C1 segment of cervical spinal cord (tissue), 14 donors: ENCODE measurements at regions not wholly inside any gene's neighbourhood (a gene's known extent, or its start where the extent isn't known, plus 50 kb on each side); places are given as distances from the start of the nearest gene placed in this dataset.
"Not testable (repeated sequence)": the region's sequence is repeated elsewhere in the genome, so short reads cannot be mapped to it uniquely, and the experiment has no call there.

Source experiments
- DNase-seq, 14 donors: peaks; one replicate each; lab custom pipeline; 2025; lab: John Stamatoyannopoulos, UW

DNA sequence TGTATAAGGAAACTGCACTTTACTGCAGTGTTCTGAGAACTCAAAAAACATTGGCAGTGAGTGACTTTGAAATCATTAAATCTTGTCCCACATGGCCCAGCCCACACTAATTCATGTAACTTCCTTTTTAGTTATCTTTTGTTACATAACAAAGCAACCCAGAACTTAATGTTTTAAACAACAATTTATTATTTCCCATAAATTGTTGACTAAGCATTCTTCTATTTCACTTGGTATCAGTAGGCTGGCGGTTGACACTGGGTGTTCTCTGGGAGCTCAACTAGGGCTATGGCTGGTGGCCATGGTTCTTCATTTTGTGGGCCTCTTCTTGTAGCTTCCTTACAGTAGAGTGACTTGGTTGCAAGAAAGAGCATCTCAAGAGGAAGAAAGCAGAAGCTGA, 278.4 kb downstream of the RASEF start:
- DNase-seq, result no peak

DNA sequence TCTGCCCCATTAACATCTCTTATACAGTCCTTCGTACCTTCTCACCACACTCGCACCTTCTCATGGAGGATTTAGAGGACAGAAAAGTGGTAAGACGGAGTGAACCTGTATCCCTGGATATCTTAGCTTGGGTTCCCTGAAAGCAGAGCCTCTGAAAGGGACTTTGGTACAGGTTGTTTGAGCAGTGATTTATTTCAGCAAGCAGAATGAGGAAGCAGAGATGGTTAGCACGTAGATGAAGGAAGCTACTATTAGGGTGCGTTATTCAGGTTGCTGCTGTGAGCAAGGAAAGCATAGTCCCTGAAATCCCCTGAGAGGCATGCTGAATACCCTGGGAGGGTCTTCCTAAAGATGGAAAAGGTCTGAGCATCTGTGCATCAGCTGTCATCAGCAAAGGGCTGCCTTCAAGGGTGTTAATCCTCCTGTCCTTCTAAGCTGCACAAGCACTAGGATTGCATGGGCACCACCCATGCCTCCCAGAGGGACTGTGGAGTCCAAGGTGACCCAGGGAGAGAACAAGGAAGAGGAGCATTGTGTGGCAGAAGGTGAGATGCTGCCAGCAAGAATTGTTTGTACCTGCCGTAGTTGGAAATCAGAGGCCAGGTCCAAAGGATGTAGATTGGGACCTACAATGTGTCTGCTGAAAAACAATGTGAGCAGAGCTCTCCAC, 273.7 kb downstream of the RASEF start:
- DNase-seq, result no peak

DNA sequence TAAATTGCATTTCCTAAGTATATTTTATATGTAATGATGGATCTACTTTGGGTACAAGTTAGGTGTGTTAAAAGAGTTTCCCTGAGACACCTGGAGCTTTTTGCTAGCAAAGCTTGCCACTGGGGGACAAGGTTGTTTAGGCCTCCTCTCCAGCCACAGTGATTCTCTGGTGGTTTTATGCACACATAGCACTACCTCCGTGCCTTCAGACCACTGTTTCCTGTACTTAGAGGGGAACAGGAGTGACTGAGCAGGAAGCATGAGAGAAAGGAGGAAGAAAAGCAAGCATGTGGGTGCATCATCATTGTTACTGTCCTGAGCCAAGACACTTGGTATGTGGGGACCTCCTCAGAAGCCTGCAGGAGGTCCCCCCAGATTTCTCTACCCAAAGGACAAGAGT, 272.1 kb downstream of the RASEF start:
- no peak for DNase-seq

DNA sequence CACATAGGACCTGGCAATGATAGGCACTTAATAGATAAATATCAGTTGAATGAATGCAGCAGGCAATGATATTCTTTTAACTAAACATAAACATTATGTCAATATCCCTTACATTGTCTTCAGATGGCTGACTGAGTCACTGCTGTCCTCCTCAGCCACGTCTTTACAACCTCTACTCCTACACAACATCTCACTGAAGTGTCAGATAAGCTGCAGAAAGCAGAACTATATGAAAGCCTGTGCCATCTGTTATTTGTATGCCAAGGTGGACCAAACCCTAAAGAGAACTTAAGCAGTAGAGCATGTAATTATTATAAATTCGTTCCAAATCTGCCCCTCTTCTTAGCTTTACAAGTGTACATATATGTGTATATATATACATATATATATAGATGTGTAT, 271.2 kb downstream of the RASEF start:
- DNase-seq, result no peak

DNA sequence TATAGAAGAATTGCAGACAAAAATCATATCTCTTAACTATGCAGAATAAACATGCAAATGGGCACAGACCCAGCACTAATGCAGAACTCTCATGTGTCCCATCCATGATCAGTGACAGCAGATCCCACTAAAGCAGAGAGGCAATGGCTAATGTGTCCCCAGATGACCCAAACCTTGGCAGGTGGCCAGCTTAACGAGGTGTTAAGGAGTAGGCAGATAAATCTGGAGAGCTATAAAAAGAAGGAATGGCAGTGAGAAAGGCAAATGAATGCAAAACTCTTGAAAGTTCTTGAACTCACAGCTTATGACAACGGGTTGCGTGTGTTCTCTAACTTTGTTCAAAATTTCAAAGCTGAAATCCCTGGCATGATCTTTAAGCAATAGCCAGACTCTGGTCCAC, 265.4 kb downstream of the RASEF start:
- peak in 2 of 14 donors; percentile 1 to 2 for DNase-seq

DNA sequence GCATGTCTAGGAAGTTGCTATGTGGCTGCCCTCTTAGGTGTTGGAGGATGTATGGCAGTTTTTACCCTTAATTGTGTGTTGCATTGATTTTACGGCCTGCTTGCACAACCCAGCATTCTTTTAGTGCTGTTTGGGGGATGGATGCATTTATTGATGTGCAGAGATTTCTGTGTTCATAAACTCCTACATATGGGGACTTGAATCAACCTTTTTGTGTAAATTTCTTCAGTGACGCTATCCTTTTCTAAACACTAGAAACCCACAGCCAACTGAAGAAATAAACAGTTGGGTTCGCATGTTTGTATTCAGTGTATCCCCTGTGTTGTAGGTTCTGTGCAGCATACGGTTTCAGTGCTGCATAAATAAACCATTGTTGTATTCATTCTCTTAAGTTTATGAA, 263.7 kb downstream of the RASEF start:
- no peak for DNase-seq

DNA sequence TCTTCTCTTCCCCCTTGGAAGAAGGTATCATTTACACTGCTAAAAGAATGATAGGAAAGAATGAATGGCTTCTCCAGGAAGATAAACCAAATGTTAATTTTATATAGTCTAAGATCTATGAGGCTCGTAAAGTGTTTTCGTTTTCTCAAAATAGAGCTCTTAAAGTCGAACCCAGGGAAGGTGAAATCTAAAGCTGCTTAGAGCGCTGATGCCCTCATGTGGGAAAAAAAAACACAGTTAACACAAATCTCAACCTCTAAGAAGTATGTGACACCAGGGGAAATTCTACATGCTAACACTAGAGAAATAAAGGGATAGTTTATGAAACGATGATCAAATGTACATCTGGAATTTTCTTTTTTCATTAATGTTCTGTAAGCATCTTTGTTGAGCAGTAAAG, 257.9 kb downstream of the RASEF start:
- no peak for DNase-seq

DNA sequence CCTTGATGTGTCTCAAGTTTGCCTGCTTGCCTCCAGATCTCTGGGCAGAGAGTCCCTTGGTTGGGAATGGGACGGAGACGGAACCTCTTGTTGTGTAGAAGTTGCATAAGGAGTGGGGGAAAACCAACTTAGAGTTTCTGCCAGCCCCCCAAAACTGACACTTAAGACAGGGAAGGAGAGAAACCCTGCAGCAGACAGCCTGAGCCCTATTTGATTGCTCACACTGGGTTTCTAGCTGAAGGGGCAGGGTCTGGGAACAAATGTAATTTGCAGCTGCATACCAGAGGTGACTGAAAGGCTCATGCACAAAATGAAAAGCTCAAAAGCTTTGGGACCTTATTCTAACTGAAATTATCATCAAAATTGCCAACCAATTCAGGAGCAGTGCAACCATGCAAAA, 254.5 kb downstream of the RASEF start:
- no peak for DNase-seq

DNA sequence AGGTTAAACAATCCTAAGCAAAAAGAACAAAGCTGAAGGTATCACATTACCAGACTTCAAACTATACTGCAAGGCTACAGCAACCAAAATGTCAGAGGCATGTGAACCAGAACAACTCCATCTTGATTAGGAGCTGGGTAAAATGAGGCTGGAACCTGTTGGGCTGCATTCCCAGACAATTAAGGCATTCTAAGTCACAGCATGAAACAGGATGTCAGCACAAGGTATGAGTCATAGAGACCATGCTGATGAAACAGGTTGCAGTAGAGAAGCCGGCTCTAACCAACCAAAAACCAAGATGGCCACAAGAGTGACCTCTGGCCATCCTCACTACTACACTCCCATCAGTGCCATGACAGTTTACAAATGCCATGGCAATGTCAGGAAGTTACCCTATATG, 252.0 kb downstream of the RASEF start:
- no peak for DNase-seq

DNA sequence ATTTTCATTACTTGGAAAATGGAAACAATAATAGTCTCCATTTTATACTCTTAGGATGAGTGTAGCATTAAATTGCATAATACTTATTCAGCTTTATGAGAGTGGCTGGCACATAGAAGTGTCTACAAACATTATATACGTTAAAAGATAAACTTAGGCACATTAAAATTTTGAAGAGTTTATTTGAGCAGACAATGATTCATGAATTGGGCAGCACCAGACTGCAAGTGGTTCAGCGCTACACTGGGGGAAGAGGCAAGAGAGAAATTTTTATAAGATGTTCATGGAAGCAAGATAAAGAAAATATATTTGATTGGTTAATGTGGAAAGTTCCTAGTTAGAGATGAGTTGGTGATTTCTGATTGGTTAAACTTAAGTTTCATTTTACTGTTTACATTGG, 243.7 kb downstream of the RASEF start:
- DNase-seq, result no peak

DNA sequence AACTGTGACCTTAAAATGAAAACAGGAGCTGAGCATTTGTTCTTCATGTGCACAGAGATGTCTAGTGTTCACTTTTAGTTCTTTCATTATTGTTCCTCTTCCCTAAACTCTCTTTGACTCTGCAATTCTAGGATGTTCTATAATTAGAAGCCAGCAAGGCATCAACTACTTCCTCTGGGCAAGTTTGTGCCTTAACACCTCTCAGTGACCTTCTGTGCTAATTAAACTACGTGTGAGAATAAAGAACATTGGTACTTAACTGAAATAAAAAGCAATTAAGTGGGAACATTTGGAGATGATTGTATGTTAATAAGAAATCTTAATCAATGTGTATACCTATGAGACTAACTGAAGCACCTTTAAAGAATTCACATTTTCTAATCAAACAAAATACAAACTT, 242.8 kb downstream of the RASEF start:
- DNase-seq, result no peak

DNA sequence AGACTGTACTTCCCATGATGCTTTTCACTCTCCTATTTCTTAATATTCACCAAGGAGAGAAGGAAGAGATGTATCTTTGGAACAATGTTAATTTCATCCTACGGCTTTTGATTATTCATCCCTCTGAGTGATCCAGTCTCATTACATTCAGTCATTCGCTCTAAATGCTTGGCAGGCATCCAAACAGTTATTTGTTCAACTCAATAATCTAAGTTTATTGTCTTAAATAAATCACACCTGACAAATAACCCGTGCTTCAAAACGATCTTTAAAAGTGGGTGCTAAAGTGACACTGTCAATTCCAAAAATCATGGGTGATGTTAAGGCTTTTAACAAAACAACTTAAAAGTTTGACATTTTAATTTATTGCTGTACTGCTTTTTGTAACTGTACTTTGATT, 233.1 kb downstream of the RASEF start:
- no peak for DNase-seq

DNA sequence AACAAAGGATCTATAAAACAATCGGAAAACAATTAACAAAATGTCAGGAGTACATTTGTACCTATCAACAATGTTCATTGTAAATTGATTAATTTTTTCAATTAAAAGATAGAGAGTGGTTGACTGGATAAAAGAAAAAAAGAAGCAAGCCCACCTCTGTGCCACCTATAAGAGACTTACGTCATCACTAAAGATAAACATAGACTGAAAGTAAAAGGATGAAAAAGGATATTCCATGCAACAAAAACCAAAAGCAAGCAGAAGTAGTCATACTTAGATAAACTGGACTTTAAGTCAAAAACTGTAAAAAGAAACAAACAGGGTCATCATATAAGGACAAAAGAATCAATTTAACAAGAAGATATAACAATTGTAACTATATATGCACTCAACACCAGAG, 197.4 kb downstream of the RASEF start:
- DNase-seq, result no peak

DNA sequence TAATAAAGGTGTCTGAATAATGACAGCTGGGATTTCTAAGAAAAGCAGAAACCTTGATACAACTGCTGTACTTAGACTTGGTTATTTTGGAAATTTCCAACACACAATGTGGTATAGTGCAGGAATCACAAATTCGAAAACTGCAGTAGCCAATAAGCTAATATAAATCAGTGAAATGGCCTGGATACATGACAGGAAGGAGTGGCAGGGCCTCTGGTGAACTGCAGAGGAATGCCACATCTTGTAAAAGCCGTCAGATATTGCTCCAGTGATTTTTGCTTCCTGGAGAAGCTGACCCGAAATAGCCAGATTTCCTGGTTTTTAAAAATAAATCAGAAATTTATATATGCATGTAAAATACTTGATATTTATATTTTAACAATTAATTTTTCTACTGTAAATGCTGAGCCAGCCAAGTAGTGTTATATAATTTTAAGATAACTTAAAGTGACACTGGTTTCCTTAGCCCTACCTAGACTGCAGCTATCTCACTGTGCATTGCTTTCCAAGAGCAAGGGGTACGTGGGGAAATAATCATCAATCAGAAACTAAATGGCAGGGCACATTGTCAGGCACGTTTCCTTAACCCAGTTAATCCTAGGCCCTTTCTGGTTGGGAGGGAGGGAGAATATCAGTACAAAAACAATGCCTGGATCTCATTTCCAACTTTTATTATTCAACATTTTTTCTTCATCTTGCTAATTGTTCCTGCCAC, 182.4 kb downstream of the RASEF start:
- DNase-seq, result no peak

DNA sequence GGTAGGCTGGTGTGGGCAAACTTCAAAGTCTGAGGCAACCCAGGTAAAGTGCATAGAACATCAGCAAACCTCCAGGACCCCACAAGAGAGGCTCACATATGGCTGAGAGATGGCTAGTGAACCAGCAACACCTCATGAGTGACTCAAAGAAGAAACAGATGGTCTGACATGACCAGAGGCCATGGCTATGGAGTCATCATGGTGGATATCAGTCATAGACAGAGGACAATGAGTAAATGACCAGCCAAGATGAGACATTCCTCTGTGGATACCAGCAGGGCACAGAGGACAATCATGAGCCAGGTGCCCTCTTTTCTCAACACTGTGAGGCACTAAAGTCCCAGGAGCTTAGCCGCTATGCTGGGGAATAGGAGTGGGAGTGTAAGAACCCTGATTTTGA, 180.8 kb downstream of the RASEF start:
- no peak for DNase-seq

DNA sequence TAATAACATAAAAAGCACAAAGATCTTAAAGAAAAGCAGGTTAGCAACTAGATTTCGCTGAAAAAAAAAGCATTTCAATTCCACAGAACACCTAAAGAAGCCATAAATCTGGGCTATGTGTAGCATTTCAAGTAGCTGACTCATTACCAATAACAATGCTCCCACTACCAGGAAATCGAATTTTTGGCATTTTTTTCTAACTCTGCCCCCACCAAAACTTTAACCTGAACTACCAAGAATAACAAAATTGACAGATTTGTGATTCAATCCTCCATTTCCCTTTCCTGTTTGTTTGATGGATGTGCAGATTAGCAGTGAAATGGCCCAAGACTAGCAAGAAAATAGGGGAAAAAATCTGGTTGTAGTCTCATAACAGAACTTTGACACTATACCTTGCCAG, 180.2 kb downstream of the RASEF start:
- DNase-seq, result no peak

DNA sequence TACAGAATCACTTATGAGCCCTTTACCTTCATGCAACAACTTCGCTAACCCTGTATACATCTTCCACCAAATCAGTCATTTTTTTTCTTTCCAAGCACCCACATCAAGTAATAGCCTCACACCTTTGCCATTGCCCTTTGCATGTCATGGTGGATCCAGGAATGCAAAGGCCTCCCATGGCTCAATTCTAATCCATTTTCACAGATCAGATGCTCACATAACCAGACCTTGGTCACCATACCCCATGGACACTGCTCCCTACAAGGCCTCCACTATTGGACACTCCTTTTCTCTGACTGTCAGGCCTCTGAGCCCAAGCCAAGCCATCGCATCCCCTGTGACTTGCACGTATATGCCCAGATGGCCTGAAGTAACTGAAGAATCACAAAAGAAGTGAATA, 179.5 kb downstream of the RASEF start:
- DNase-seq, result no peak

DNA sequence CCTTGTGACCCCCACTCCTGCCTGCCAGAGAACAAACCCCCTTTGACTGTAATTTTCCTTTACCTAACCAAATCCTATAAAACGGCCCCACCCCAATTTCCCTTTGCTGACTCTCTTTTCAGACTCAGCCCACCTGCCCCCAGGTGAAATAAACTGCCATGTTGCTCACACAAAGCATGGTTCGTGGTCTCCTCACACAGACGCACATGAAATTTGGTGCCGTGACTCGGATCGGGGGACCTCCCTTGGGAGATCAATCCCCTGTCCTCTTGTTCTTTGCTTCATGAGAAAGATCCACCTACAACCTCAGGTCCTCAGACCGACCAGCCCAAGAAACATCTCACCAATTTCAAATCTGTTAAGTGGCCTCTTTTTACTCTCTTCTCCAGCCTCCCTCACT, 179.0 kb downstream of the RASEF start:
- not testable (repeated sequence) for DNase-seq

DNA sequence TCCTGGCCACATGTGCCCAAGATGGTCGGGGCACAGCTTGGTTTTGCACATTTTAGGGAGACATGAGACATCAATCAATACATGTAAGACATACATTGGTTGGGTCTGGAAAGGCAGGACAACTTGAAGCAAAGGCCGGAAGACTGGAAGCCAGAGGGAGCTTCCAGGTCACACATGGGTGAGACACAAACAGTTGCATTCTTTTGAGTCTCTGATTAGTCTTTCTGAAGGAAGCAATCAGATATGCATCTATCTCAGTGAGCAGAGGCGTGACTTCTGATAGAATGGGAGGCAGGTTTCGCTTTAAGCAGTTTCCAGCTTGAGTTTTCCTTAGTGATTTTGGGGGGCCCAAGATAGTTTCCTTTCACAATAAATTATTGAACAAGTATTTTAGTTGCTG, 172.5 kb downstream of the RASEF start:
- DNase-seq, result no peak

DNA sequence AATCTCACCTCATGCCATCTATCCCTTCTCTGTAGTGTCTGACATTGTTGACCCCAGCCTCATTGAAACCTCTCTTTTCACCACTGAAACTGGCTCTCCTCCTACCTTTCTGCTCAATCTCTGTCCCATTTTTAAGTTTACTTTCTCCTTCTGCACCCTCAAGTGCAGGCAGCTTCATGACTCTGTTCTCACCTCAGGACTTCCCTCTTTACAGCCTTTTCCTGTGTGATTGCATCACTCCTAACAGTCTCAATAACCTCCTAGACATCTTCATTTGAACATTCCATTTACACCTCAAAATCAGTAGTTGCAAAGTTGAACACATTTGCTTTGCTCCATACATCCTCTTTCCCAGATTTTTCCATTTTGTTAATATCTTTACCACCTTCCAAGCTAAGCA, 172.1 kb downstream of the RASEF start:
- DNase-seq, result no peak

DNA sequence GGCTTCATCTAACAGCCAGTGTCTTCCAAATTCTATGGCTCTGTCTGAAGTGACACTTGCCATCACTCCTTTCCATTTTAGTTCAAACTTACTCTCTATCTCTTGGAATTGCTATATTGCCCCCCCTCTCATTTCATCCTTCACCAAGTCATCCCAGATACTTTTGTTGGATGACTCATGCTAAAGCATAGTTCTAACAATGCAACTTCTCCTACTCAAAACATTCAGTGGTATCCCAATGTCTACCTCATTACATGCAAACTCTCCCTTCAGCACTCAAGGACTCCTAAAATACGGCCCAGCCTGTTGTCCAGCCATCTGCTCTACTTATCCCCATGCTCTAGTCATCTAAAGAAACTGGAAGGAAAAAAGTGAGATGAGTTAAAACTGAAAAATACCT, 171.6 kb downstream of the RASEF start:
- no peak for DNase-seq

DNA sequence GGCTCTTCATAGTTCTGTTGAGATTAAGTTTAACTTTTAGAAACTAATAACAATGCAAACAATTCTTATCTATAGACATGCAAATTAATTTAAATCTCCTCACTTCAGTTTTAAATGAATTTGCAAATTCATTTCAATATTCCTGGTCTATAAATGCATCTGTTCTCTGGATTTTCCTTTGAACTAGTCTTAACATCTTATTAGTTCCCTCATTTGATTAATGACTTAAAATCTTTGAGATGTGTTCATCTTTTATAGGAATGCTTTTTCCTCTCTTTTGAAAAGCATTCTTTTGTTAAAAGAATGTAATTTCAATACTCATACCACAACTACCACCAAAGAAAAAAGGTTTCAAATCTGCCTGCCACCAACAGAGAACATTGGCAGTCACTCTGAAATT, 169.4 kb downstream of the RASEF start:
- no peak for DNase-seq

DNA sequence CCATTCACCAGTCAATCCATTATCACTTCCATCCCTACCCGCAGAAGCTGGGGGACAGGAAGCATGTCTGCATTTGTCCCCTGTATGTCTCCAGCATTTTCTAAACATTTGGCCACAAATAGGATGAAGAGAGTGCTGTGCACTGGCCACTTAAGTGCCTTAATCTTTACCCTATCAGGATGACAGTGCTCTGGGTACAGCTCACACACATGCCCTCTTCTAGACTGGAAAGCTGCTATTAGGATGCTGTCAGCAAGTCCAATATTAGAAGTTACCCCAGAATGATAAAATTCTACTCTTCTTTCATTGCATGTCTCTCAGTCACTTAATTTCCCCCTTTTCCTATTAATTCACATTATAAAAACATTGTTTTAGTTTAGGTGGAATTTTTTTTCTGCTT, 168.4 kb downstream of the RASEF start:
- no peak for DNase-seq
